UCSD-AML1 (cell line): ENCODE measurements at regions not wholly inside any gene's neighbourhood (a gene's known extent, or its start where the extent isn't known, plus 50 kb on each side); places are given as distances from the start of the nearest gene placed in this dataset.
"Not testable (repeated sequence)": the region's sequence is repeated elsewhere in the genome, so short reads cannot be mapped to it uniquely, and the experiment has no call there.

Source experiments
- DNase-seq: peaks from one replicate; lab custom pipeline; 2025; ENCODE audit not compliant: unreplicated experiment; lab: John Stamatoyannopoulos, UW

DNA sequence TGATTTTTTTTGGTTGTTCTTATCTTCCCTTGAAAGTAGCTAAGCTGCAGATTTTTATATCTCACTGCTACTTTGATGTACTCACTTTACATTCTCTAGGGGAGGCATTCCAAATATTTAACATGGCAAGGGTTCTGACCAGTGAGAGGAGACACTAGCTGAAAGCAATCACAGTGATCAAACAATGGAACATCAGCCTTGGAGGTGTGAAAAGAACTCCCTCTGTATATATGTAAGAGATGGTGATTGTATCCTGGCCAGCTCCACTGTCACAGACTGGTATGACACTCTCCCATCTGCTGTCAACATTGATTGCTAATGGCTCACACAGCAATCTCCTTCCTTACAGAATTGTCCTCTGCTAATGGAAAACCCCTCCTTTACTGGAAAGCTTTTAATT lies 291.7 kb upstream of the CDH19 start:
- no peak for DNase-seq

DNA sequence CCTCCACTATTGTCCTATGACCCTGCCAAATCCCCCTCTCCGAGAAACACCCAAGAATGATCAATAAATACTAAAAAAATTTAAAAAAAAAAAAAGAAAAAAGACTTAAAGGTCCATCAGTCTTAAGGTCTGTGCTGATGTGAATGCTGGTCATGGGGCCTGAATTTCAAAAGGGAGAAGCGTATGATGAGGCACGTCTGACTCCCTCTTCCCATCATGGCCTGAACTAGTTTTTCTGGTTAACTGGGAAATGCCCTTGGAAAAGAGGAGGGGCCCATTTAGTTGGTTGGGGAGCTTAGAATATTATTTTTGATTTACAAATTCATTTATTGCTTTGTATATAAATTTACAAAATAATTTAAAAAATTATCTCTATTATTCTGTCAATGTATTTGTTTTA lies 291.0 kb upstream of the CDH19 start:
- no peak for DNase-seq

DNA sequence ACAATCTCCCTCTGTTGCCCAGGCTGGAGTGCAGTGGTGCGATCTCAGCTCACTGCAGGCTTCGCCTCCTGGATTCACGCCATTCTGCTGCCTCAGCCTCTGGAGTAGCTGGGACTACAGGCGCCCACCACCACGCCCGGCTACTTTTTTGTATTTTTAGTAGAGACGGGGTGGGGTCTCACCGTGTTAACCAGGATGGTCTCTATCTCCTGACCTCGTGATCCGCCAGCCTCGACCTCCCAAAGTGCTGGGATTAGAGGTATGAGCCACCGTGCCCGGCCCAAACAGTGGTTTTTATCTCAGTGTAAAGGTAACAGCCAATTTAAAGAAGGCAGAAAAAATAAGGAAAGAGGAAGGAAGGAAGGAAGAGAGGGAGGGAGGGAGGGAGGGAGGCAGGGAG lies 288.5 kb upstream of the CDH19 start:
- DNase-seq: not testable (repeated sequence)

DNA sequence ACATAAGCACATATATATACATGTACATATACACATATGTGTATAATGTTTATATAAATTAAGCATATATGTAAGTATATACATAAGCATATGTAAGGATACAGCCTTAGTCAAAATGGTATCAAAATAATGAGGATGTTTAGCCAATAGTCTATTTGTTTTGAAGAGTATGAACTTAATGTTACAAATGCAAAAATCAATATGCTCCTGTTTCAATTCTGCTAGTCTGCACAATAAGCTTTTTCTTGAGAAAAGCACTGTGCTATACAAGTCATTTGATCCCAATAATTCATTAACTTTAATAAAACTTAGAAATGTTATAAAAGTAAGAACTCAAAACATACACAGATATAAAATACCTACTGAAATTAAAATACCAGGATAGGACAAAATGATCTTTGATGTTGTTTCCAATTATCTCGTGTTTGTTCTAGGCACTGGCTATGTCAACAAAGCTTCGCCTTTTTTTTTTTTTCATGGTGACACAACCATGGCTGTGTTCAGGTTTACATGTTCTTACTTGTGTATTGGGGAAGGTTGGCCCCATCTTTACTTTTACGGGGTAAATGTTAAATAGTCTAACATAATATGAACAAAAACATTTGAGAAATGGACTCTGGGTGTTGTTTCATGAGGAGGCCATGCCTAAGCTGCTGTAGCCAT lies 271.1 kb upstream of the CDH19 start:
- no peak for DNase-seq

DNA sequence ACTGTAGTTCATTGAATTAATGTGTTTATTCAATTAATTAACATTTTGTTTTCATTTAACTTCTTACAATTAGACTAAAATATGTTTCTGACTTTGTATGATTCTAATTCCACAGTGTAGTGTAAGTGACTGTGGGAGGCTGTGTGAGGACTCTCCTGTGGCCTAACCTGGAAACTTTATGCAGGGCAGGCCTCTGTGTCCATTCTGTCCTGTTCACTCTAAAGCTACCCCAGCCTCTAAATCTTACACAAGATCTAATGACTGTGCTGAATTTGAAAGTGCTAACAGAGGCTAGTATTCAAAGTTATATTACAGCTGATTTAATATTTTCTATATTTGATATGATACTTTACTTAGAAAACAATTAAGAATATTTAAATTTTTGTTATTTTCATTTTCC lies 270.5 kb upstream of the CDH19 start:
- no peak for DNase-seq

DNA sequence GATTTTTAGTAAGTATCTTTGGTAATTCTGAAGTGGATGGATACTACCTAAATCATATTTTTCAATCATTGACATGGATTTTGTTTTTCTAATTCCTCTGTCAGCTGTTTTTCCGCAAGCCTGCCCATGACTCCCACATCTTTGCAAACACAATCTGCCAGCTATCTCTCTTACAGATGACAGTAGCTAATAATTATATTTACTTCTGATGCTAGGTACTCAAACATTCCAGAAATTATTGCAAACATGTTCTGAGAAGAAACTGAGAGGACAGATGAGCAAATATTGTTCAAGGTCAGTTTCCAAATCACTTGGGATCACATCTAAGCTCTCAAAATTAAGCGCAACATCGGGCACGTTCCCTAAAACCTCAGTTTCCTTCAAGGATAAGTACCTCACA lies 270.0 kb upstream of the CDH19 start:
- DNase-seq: no peak

DNA sequence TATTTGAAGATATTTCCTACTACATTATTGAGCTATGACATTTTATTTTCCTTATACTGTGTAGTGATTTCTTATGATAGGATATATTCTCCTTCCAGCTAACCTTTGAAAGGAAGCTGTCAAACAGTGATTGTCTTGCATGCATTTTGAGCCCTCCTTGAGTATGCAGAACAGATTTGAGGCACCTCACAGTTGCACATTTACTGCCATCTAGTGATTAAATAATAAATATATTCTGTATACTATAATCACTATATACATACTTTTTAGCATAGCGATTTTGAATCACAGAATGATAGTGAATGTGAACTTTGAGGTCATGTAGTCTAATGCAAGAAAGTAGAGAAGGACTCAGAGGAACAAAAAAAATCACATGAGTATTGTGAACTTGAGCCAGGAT lies 268.4 kb upstream of the CDH19 start:
- DNase-seq: no peak

DNA sequence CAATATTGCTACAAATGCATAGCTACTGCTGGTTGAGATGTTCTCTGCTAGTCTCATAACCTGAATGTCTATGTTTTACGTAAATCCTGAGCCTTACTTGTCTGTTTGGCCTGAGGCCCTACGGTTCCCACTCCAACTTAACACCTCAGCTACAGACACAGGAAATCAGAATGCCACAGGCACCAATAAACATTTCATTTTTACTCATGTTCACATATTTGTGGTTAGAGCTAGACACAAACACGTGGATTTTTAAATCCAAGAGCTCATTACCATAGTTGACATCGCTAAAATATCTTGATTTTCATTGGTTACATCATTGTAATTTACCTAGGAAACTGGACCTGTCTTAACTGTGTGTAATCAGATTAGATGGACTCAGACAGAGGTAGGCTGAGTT lies 263.8 kb upstream of the CDH19 start:
- no peak for DNase-seq

DNA sequence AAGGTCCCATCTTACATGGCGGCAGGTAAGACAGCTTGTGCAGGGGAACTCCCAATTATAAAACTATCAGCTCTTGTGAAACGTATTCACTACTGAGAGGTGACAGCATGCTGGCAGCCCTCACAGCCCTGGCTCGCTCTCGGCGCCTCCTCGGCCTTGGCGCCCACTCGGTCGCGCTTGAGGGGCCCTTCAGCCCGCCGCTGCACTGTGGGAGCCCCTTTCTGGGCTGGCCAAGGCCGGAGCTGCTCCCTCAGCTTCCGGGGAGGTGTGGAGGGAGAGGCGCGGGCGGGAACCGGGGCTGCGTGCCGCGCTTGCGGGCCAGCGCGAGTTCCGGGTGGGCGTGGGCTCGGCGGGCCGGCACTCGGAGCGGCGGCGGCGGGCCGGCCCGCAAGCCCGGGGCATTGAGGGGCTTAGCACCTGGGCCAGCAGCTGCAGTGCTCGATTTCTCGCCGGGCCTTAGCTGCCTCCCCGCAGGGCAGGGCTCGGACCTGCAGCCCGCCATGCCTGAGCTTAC lies 262.6 kb upstream of the CDH19 start:
- not testable (repeated sequence) for DNase-seq

DNA sequence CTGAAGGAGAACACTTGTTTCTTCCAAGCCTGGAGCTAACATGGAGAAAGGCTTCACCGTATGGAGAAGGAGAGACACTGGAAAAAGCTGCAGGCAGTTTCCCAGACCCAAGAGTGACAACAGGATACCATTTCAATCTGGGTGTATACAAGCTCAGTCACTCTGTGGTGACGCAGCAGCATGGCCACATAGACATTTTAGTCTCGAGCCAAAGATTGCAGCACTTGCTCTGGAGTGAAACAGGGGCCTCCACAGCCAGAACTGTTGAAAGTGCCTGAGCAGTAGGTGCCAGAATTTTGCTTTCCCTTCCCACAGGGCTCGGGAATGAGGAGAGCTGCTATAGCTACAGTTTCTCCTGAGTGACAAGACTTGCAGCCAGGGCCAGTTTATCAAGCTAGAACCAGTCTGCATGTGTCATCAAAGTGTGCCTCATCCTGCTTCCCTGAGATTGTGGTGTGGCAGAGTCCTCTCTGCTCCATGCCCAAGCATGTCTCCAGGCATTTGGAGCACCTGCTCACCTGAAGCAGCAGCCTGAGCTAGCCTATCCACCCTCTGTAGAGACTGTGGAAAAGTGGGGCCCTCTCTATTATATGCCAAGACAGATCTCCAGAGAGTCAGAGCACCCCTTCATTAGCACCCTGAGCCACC lies 234.6 kb upstream of the CDH19 start:
- DNase-seq: peak; percentile 3

DNA sequence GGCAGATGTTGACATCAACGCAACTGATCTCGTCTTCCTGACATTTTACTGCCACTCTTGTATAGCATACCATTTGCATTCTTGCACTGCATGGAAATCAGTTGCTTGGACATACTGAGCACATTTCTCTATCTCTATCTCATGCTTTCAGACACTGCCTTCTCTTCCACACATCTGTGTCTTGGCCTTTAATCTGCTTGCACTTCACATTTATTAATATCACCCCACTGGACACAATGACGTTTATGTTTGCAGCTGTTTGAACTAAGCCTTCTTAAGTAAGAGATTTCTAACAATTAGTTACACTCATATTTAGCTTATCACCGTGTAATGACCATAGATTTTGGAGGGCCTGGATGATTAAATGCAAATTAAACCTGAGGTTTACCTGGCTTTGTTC lies 229.8 kb upstream of the CDH19 start:
- DNase-seq: no peak

DNA sequence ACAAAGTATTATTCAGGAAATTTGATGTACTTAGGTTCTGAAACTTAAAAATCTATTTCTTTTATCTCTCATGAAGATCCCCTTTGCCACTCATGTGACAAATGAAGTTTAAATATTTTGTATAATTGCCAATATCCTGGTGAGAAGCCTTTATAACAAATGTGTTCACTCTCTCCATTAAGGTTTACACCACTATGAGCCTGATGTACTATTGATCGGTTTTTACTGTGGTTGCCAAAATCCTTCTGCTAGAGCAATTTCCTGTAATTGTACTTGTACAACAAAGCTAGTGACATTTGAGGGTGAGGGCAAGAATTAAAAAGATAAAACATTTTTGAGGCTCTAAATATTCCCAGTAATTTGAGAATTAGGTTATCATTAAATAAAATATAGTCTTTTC lies 222.3 kb upstream of the CDH19 start:
- no peak for DNase-seq

DNA sequence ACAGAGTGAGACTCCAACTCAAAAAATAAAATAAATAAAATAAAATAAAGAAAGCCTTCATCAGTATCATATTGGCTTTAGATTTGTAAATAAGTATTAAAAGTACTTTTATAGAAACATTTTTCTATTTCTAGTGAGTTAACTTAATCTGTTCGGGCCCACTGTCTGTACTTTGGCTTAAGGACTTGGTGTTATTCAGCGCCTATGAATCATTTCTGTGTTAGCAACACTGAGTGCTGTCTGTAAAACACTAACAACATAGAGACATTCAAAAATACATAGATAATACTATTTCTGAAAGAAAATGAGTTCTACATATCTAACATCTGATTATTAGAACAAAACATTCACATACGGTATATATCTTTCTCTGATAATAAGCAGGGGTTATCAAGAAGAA lies 221.5 kb upstream of the CDH19 start:
- no peak for DNase-seq

DNA sequence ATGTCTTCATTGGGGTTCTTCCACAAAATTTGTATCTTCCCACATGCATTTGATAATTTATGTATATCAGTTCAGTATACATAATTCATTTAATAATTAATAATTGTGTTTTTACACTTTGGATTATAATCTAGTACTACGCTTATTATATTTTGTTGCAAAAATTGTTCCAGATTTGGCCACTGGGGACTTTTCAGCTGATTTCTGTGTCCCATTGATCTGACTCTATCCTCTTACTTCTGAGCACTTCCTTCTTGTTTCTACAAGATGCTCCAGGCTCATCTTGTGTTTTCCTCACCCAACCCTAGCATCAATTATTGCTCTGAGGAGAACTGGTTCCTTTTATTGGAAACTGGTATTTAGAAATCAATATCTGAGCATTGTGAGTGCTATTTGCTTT lies 215.3 kb upstream of the CDH19 start:
- DNase-seq: no peak

DNA sequence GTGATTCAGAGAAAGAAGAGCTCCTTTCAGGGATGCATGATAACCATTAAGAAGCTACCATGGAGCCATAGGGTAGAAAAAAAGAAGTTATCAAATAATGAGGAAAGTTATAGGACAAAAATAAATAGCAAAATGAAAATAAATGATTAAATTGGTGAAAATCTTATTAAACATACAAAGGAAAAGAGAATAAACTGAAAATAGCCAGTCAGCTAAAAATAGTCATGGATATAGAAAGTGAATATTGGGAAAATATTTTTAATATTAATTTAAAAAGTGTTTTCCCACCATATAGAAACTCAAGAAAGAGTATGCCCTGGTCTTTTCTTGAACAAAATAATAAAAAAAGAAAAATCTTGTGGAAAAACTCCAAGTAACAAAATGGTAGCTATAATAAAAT lies 209.2 kb upstream of the CDH19 start:
- DNase-seq: no peak

DNA sequence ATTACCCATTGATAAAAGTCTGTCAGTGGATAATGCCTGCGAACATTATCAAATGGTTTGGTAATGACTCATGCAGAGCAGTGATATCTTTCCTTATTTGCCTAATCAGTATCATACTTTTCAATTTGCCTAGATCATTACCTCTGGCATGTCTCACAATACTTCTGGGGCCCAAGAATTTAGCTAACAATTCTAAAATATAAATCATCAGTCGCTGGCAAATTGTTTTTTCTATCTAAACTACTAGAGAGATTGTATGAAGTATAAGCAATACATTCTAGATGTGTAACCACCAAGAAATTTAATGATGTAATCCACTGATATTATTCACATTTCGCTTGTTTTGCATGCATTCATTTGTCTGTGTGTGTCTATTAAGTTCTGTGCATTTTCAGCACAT lies 191.2 kb upstream of the CDH19 start:
- no peak for DNase-seq

DNA sequence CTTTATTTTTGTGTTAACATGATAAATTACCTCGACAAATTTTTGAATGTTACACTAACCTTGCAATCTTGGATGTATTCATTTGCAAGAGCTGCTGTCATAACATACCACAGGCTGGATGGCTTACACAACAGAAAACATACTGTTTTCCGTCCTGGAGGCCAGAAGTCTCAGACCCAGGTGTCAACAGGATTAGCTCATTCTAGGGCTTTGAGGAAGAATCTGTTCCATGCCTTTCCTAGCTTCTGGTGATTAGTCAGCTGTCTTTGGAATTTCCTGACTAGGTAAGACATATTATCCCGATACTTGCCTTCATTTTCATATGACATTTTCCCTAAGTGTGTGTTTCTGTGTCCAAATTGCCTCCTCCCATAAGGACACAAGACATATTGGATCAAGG lies 188.6 kb upstream of the CDH19 start:
- DNase-seq: no peak

DNA sequence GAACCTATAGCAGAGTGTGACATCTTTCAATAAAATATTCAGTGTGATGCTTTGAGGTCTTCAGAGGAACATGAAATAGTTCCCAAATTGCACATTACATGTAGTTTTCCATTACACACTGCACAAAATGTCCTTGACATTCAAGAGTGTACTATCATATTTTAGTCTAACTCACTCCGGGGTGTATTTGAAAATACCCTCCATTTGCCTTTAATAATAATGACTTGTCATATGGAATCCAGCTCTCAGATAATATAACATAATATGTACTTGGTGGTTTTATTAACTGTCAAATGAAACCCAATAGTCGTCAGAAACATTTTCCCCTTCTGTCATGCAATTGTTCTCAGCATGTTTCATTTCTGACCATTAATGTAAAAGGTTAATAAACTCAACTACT lies 176.7 kb upstream of the CDH19 start:
- no peak for DNase-seq

DNA sequence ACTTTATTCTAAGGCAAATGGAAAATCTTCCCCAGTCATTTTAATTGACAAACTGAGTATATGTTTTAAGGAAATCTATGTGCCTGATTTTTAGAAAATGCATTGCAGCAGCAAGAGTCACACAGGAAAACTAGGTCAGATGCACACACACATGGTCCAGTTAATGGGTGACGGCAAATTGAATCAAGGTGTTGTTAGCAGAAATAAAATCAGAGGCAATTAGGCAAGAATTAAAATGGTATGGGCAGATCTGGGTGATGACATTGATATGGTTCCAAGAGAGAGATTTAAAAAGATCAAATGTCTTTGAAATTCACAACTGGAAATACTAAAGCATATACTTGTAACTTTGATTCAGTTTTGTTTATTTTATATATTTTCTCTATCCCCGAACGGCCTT lies 174.2 kb upstream of the CDH19 start:
- DNase-seq: no peak

DNA sequence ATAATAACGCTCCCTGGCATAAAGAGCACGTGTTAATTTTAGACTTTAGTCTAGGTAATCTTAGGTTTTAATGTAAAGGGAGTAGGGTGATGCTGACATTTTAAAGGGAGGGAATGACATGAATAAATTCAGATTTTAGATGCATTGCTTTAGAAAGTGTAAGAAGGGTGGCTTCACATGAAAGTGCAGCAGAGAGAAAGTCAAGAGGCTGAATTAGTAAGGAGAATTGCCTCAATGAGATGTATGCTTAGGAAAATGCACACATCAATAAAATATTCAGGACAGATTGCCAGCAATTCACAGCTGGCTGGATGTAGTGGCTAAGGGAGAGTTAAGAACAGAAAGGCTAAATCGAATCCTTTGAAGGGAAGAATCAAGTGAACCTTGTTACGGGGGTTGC lies 165.5 kb upstream of the CDH19 start:
- no peak for DNase-seq

DNA sequence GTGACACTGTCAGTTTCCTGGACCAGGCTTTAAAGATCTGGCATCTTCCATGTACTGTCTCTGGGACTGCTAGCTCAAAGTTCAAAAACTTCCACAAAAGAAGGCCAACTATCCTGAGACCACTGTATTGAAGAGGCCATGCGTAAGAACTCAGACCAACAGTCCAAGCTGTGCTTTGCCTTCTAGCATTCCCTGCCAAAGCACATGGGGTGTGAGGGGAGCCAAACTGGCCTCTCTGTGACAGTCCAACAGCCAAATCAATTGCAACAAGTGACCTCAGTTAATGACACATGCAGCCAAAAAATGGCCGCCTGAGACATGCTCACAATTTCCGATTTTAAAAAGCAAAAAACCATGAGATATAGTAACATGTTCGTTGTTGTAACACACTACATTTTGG lies 160.3 kb upstream of the CDH19 start:
- DNase-seq: no peak

DNA sequence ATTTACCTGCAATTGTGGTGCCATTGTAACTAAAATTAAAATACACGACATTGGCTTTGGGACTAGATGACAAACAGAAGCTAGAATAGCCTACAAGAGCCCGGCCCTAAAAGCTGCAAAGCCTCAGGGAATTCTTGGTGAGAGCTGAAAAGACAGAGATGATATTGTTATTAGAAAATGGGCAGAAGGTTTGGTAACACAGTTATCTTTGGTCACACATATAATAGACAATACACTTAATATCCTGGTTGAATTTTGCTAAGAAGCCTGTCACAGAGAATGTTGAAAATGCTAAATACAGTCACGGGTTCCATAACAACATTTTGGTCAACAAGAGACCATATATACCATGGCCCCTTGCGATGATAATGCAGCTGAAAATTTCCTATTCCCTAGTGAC lies 157.3 kb upstream of the CDH19 start:
- no peak for DNase-seq

DNA sequence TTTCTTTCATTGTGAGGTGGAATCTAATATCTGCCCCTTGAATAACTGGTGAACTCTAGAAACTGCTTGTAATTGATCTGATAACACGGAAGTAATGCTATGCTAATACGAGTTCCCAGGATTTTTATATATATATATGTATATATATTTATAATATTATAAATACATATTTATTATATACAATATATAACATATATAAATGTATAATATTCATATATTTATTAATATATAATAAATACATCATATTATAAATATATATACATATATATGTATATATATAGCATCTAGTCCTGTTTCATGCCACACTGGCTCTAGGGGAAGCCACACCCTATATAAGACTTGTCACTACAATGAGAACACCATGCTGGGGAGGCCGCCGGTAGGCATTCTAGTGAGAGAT lies 156.7 kb upstream of the CDH19 start:
- no peak for DNase-seq
